Cardiac fibroblast (primary cell): ENCODE measurements at regions not wholly inside any gene's neighbourhood (a gene's known extent, or its start where the extent isn't known, plus 50 kb on each side); places are given as distances from the start of the nearest gene placed in this dataset.

Source experiments
- DNase-seq, 2 donors: peaks; one replicate each; pipeline versions ENCODE4 v3.0.0 to v3.0.0-alpha.2; 2010; ENCODE audit warnings: low read depth in 2 of 2
- H3K4me3 ChIP-seq, 2 donors: replicated peaks in 1 of 2; 1 replicate in 1 of 2; 2 replicates in 1 of 2; pipeline ENCODE4 v1.5.1; 2011; ENCODE audit warnings: low read depth in 2 of 2, low read length in 2 of 2, mild to moderate bottlenecking in 2 of 2, moderate library complexity in 1 of 2
- TF ChIP-seq, protein P1 (sequence below): IDR thresholded peaks from one replicate; pipeline ENCODE4 v1.5.1; 2011; ENCODE audit warnings: low read depth, mild to moderate bottlenecking, low read length, inconsistent platforms

DNA sequence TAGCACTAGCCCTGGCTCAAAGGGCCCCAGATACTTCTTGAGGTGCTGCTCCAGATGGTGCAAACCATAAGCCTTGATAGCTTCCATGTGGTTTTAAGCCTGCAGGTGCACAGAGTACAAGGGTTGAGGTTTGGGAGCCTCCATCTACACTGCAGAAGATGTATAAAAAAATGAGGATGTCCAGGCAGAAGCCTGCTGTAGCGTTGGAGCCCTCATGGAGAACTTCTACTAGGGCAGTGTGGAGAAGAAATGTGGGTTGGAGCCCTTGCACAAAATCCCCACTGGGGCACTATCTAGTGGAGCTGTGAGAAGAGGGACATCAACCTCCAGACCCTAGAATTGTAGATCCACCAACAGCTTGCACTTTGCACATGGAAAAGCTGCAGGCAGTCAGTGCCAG is 231.9 kb downstream of the CHIC2 start:
- no peak for DNase-seq
- TF ChIP-seq, protein P1, sequence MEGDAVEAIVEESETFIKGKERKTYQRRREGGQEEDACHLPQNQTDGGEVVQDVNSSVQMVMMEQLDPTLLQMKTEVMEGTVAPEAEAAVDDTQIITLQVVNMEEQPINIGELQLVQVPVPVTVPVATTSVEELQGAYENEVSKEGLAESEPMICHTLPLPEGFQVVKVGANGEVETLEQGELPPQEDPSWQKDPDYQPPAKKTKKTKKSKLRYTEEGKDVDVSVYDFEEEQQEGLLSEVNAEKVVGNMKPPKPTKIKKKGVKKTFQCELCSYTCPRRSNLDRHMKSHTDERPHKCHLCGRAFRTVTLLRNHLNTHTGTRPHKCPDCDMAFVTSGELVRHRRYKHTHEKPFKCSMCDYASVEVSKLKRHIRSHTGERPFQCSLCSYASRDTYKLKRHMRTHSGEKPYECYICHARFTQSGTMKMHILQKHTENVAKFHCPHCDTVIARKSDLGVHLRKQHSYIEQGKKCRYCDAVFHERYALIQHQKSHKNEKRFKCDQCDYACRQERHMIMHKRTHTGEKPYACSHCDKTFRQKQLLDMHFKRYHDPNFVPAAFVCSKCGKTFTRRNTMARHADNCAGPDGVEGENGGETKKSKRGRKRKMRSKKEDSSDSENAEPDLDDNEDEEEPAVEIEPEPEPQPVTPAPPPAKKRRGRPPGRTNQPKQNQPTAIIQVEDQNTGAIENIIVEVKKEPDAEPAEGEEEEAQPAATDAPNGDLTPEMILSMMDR, result no peak
- H3K4me3 ChIP-seq, result no peak overlapping the region

DNA sequence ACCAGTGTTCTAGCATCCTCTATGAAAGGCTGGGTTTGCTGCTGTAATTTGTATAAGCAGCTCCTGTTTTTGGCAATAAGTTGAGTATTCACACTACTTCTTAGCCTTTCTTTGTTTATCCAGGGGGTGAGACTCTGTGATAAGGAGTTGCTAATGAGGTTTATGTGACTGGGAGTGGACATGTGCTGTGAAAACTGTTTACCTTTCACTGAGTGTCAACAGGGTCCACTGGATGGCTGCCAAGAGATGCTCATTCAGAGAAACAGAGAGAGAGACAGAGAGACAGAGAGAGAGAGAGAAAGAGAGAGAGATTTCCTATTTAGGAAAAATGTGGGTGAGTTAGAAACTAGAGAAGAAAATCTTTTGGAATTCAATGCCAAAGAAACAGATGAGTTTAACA is 233.9 kb downstream of the CHIC2 start:
- no peak overlapping the region for H3K4me3 ChIP-seq
- TF ChIP-seq, protein P1, result no peak
- DNase-seq, result no peak

DNA sequence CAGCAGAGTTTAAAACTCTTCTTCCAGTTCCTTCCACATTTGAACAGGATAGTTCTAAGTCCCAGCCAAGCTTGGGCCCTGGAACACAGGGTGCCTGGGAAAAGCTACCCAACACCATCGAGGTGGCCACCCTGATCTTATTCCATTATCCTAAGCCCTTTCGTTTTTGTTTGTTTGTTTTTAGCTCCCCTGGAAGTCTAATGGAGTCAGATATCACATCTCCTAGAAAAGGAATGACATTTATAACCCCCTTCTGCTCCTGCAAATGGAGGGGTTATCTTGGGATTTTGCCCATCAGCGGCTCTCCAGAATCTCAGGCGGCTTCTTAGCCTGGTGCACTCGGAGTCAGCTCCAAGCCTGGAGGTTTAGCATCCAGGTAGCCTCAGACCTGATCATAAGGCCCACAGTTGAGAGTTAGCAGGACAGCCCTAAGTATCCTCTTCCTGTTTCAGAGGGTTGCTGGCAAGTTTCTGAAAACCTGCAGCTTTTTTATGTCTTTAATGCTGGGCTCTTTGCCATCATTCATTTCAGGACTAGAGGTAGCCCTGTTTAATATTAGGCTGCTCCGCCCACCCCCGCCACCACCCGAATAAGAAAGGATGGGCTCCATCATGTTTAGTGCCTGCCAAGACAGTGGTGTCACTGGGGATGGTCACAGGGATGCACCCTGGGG is 230.0 kb upstream of the LNX1 start:
- DNase-seq, result no peak
- H3K4me3 ChIP-seq, result no peak overlapping the region
- TF ChIP-seq, protein P1, result no peak

DNA sequence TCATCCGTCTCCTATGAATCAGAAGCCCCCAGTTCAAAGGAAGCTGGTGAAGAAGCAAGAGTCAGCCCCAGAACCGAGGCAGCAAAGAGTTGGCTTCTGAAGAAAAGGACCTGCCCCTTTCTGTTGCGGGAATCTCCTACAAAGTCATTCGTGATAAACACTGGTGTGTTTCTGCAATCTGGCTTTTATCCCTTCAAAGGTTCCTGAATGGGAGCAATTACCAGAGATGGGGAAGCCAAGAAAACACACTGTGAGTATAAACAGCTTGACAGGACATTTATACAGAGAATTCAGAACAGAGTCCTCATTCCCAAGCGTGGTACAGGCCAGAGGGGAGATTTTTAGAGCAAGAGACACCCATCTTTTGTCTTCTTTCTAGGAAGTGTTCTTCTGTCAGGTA is 226.8 kb upstream of the LNX1 start:
- no peak overlapping the region for H3K4me3 ChIP-seq
- TF ChIP-seq, protein P1, result no peak
- DNase-seq, result peak in 1 of 2 donors; percentile 21

DNA sequence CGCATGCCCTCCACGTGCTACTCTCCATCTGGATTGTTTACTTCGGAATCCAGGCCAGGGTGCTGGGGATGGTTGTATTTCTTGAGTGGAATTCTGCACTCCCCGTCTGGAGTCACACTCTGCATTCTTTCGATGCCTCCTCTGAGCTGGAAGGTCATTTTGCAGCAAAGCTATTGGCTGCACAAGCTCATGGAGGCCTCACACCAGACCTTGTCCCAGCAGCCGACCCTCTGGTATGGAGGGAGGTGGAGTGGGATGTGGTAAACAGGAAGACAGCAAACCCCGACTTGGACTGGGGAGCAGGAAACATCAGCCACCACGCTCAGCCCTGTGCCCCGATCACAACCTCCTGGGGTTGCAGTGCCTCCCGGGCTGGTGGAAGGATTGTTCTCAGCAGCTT is 225.3 kb upstream of the LNX1 start:
- H3K4me3 ChIP-seq, result no peak overlapping the region
- TF ChIP-seq, protein P1, result no peak
- peak in 1 of 2 donors; percentile 31 for DNase-seq

DNA sequence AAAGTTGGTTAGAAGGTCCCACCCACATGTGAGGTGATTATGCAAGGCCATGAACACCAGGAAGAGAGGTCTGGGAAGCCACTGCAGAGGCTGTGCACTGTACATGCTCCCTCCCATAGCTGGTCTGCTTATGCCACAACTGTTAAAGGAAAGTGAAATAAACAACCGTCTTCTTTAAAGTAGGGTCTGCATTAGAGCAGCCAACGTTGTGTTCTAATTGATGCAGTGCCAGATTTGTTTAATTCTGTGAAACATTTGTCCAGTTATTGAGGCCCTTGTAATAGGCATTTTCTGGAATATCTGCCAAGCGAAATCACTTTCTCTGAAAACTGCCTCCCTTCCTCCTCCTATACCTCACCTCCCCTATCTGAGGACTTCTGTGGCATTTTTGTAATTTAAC is 224.0 kb upstream of the LNX1 start:
- no peak overlapping the region for H3K4me3 ChIP-seq
- DNase-seq, result no peak
- TF ChIP-seq, protein P1, result no peak

DNA sequence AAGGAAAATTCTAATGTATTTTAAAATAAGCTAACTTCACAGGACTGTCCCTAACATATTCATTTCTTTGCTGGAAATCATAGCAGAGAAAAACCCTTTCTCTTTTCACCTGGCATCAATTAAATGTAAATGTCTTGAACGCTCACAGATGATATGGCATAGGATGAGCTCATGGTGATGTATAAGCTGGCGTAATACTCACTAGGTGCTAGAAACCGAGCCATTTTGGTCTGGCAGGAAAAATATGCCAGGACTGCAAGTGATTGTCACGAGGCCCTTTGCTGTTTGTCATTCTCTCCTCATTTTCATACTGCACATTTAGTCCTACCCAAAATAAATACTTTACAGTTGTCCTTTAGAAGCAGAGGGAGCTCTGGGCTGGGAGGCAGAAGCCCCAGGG is 222.7 kb upstream of the LNX1 start:
- no peak overlapping the region for H3K4me3 ChIP-seq
- TF ChIP-seq, protein P1, result no peak

More for the DNA sequence above, 222.7 kb upstream of the LNX1 start:
- DNase-seq, result no peak
